Mesendoderm (in vitro differentiated cells): ENCODE measurements at regions not wholly inside any gene's neighbourhood (a gene's known extent, or its start where the extent isn't known, plus 50 kb on each side); places are given as distances from the start of the nearest gene placed in this dataset.
A peak's percentile ranks its signal among the peaks of the same experiment; 100 is the strongest.

ENCODE experiments used
- DNase-seq: peaks from one replicate; pipeline ENCODE4 v3.0.0; 2013
- H2AK5ac ChIP-seq: 2 replicates; pipeline ENCODE4 v1.6.1; 2013; ENCODE audit warnings: low read length, inconsistent platforms
- H2BK120ac ChIP-seq: 2 replicates; pipeline ENCODE4 v1.6.1; 2013; ENCODE audit warnings: low read depth, mild to moderate bottlenecking, low read length, moderate library complexity, mixed read lengths
- H2BK15ac ChIP-seq: replicated peaks from 2 replicates; pipeline ENCODE4 v1.6.1; 2013; ENCODE audit warnings: low read depth, mild to moderate bottlenecking, moderate library complexity
- H2BK5ac ChIP-seq: 2 replicates; pipeline ENCODE4 v1.6.1; 2013; ENCODE audit warnings: low read length, inconsistent platforms
- H3K18ac ChIP-seq: 2 replicates; pipeline ENCODE4 v1.6.1; 2013; ENCODE audit warnings: mild to moderate bottlenecking, low read length, mixed read lengths
- H3K23ac ChIP-seq: one replicate; pipeline ENCODE4 v1.6.1; 2013; ENCODE audit warnings: low read length
- H3K27ac ChIP-seq: 2 replicates; pipeline ENCODE4 v1.5.1; 2013; ENCODE audit warnings: low read depth, mild to moderate bottlenecking, inconsistent platforms, low read length, moderate library complexity
- H3K27me3 ChIP-seq: 2 replicates; pipeline ENCODE4 v1.6.1; 2013; ENCODE audit warnings: low read length, control low read depth, mild to moderate bottlenecking, inconsistent platforms; ENCODE audit not compliant: insufficient read depth, poor library complexity
- H3K36me3 ChIP-seq: 2 replicates; pipeline ENCODE4 v1.6.1; 2013; ENCODE audit warnings: low read length, inconsistent platforms; ENCODE audit not compliant: control insufficient read depth, insufficient read depth
- H3K4ac ChIP-seq: one replicate; pipeline ENCODE4 v1.6.1; 2013; ENCODE audit warnings: low read depth, mild to moderate bottlenecking, low read length, moderate library complexity
- H3K4me1 ChIP-seq: 2 replicates; pipeline ENCODE4 v1.6.1; 2013; ENCODE audit warnings: low read depth, low read length, inconsistent platforms; ENCODE audit not compliant: control insufficient read depth
- H3K4me2 ChIP-seq: 2 replicates; pipeline ENCODE4 v1.6.1; 2013; ENCODE audit warnings: low read length
- H3K4me3 ChIP-seq: 2 replicates; pipeline ENCODE4 v1.5.1; 2013; ENCODE audit warnings: mild to moderate bottlenecking, low read length
- H3K56ac ChIP-seq: one replicate; pipeline ENCODE4 v1.6.1; 2013; ENCODE audit warnings: low read length
- H3K79me1 ChIP-seq: 2 replicates; pipeline ENCODE4 v1.6.1; 2013; ENCODE audit warnings: low read length, inconsistent platforms
- H3K79me2 ChIP-seq: 2 replicates; pipeline ENCODE4 v1.6.1; 2013; ENCODE audit warnings: mild to moderate bottlenecking, low read length; ENCODE audit not compliant: control insufficient read depth, insufficient read depth
- H3K9ac ChIP-seq: 2 replicates; pipeline ENCODE4 v1.6.1; 2013; ENCODE audit warnings: low read length, inconsistent platforms
- H4K5ac ChIP-seq: one replicate; pipeline ENCODE4 v1.6.1; 2013; ENCODE audit warnings: low read length
- H4K8ac ChIP-seq: one replicate; pipeline ENCODE4 v1.6.1; 2013; ENCODE audit warnings: low read depth, mild to moderate bottlenecking, control low read depth, low read length, moderate library complexity
- WGBS: extraction: QIAGEN DNeasy Blood & Tissue Kit; methylation state at CpG from one replicate; pipeline ENCODE4 v1.1.7; 2013; ENCODE audit warnings: low lambda C conversion rate, missing lambda C conversion rate; ENCODE audit not compliant: insufficient coverage; ENCODE audit errors: extremely low coverage; 5-methylcytosine and 5-hydroxymethylcytosine counted together

DNA sequence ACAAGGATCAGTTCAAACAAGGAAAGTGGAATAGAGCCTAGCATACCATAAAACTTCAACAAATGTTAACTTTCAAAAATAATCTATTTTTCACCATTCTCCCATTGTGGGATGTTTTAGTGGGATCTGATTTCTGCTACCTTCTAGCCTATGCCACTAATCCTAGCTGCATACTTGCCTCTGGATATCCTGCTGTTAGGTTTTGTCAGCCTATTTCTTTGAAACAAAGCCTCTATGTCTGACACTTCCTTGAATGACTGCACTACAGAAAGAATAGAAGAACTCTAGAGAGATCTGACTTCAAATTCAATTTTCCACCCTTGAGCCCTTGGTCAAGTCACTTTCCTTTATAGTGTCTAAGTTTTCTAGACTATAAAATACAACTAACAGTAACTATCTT lies 291.5 kb downstream of the PTH2R start:
- H3K23ac ChIP-seq: no peak overlapping the region
- no peak overlapping the region for H3K4ac ChIP-seq
- no peak overlapping the region for H3K9ac ChIP-seq
- H3K56ac ChIP-seq: no peak overlapping the region
- no peaks in the 10 kb centered on the region for H3K4me1 ChIP-seq
- H3K27me3 ChIP-seq: no peaks in the 10 kb centered on the region
- DNase-seq: peak; percentile 80
- no peak overlapping the region for H2BK120ac ChIP-seq
- no peak overlapping the region for H3K4me2 ChIP-seq
- no peak overlapping the region for H3K18ac ChIP-seq
- H3K4me3 ChIP-seq: no peak overlapping the region
- no peak overlapping the region for H3K27ac ChIP-seq
- H2BK15ac ChIP-seq: no peak overlapping the region
- no peaks in the 10 kb centered on the region for H3K79me2 ChIP-seq
- H4K5ac ChIP-seq: no peak overlapping the region
- no peak overlapping the region for H4K8ac ChIP-seq
- H3K36me3 ChIP-seq: no peaks in the 10 kb centered on the region
- no peak overlapping the region for H2AK5ac ChIP-seq
- H2BK5ac ChIP-seq: no peak overlapping the region
- no peaks in the 10 kb centered on the region for H3K79me1 ChIP-seq

DNA sequence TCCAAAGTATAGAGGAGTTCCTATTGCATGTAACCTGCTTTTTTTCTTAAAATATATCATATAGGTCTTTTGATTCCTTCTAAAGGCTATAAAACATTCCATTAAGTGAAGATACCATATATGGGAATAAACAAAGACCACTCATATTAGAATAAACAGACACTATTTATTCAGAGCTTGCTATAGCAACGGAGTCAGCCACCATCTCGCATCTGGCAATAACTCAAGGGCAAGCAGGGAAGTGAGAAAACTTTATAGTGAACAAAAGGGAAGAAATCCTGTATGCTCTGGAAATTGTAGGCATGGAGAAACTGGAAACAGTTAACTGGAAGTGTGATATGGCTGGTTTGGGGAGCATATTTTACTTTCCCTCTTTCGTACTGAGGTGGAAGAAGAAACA lies 301.9 kb downstream of the PTH2R start:
- H3K9ac ChIP-seq: no peak overlapping the region
- no peak overlapping the region for H3K27ac ChIP-seq
- no peaks in the 10 kb centered on the region for H3K79me1 ChIP-seq
- no peak for DNase-seq
- H3K18ac ChIP-seq: no peak overlapping the region
- H2BK120ac ChIP-seq: no peak overlapping the region
- no peak overlapping the region for H3K4me2 ChIP-seq
- no peaks in the 10 kb centered on the region for H3K36me3 ChIP-seq
- no peaks in the 10 kb centered on the region for H3K79me2 ChIP-seq
- no peak overlapping the region for H4K8ac ChIP-seq
- WGBS: no CpG with 5 or more reads among the region's 3 CpGs
- no peak overlapping the region for H2BK15ac ChIP-seq
- no peak overlapping the region for H4K5ac ChIP-seq
- no peak overlapping the region for H3K56ac ChIP-seq
- H3K4me3 ChIP-seq: no peak overlapping the region
- H2AK5ac ChIP-seq: no peak overlapping the region
- H3K4me1 ChIP-seq: no peaks in the 10 kb centered on the region
- no peaks in the 10 kb centered on the region for H3K27me3 ChIP-seq
- no peak overlapping the region for H3K23ac ChIP-seq
- no peak overlapping the region for H3K4ac ChIP-seq
- H2BK5ac ChIP-seq: no peak overlapping the region

DNA sequence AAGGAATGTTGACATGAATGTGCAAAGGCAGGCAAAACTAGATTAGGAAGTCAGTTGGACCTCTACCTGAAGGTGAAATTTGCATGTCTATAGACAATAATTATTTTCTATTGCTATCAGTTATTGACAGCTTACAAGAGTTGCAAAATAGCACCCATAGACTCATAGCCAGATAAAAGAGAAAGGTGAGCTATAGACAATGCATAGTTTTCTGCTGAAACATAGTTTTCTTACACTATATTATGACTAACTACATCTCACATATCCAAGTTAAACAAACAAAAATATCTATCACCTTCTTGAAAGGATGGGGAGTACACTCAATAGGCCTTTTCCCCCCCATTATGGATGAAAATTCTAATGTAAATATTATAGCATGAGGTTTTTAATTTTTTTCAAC lies 305.0 kb downstream of the PTH2R start:
- Histone ChIP-seq H3K18ac (no peak overlapping the region), H3K4me2 (no peak overlapping the region), H3K9ac (no peak overlapping the region), H3K79me2 (no peaks in the 10 kb centered on the region), H2AK5ac (no peak overlapping the region), H3K4me3 (no peak overlapping the region), H3K56ac (no peak overlapping the region), H3K79me1 (no peaks in the 10 kb centered on the region), H2BK15ac (no peak overlapping the region), H2BK120ac (no peak overlapping the region), H3K27ac (no peak overlapping the region), H4K8ac (no peak overlapping the region), H3K4me1 (no peaks in the 10 kb centered on the region), H3K4ac (no peak overlapping the region), H2BK5ac (no peak overlapping the region), H3K23ac (no peak overlapping the region), H3K27me3 (no peaks in the 10 kb centered on the region), H4K5ac (no peak overlapping the region), H3K36me3 (no peaks in the 10 kb centered on the region)
- DNase-seq: no peak

DNA sequence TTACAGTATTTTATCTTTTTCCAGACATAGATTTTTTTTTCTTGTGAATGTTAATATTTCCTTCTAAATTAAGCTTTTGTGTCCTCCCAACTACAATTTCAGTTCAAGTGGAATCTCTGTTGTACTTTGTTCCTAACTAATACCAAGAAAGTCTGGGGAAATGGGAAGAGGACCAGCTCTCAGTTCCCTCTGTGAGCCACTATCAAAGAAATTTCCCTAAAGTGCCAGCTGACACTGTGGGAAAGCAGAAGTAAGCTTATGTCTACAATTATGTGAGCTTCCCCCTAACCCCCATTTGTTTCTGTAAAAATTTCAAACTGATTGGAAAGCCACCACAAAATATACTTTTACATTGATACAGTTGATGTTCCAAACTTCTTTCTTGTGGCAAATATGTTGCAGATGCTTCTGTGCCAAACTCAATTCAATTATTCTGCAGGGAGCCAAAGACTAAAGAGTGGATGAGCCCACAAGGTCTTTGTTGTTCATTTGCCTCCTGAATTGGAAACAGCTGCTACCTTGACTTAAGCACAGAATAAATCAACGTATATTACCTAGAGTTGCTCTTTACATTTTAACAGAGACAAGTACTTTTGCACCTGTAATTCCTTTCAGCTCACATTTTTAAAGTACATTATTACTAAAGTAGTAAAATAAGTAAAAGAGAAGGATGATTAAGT lies 306.6 kb downstream of the PTH2R start:
- no peak overlapping the region for H3K4me2 ChIP-seq
- WGBS: no CpG with 5 or more reads among the region's 1 CpG
- H3K27me3 ChIP-seq: no peaks in the 10 kb centered on the region
- no peaks in the 10 kb centered on the region for H3K79me2 ChIP-seq
- H3K4ac ChIP-seq: no peak overlapping the region
- H3K27ac ChIP-seq: no peak overlapping the region
- no peaks in the 10 kb centered on the region for H3K36me3 ChIP-seq
- H2BK15ac ChIP-seq: no peak overlapping the region
- no peak overlapping the region for H2BK5ac ChIP-seq
- DNase-seq: no peak
- no peak overlapping the region for H3K4me3 ChIP-seq
- H2BK120ac ChIP-seq: no peak overlapping the region
- H3K4me1 ChIP-seq: no peaks in the 10 kb centered on the region
- H3K9ac ChIP-seq: no peak overlapping the region
- no peak overlapping the region for H3K23ac ChIP-seq
- H3K18ac ChIP-seq: peak overlapping the region; percentile 39
- H4K5ac ChIP-seq: no peak overlapping the region
- no peaks in the 10 kb centered on the region for H3K79me1 ChIP-seq
- no peak overlapping the region for H2AK5ac ChIP-seq
- H4K8ac ChIP-seq: no peak overlapping the region
- no peak overlapping the region for H3K56ac ChIP-seq

DNA sequence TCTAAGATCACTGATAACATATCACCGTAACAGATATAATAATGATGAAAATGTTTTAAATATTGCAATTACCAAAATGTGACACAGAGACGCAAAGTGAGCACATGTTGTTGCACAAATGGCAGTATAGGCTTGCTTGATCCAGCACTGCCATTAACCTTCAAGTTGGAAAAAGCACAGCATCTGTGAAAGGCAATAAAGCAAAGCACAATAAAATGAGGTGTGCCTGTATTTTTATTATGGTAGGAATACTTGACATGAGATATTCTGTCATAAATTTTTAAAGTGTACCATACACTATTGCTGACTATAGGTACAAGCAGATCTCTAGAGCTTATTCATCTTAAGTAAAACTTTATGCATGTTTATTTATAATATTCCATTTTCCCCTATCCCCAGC lies 312.2 kb downstream of the PTH2R start:
- Histone ChIP-seq H3K9ac (no peak overlapping the region), H3K27me3 (no peaks in the 10 kb centered on the region), H3K27ac (no peak overlapping the region), H3K56ac (no peak overlapping the region), H4K8ac (no peak overlapping the region), H3K18ac (no peak overlapping the region), H2AK5ac (no peak overlapping the region), H3K79me1 (no peaks in the 10 kb centered on the region), H2BK15ac (no peak overlapping the region), H4K5ac (no peak overlapping the region), H2BK120ac (no peak overlapping the region), H2BK5ac (no peak overlapping the region), H3K4me1 (no peaks in the 10 kb centered on the region), H3K4ac (no peak overlapping the region), H3K4me3 (no peak overlapping the region), H3K4me2 (no peak overlapping the region), H3K79me2 (no peaks in the 10 kb centered on the region), H3K23ac (no peak overlapping the region), H3K36me3 (no peaks in the 10 kb centered on the region)
- WGBS: no CpG with 5 or more reads among the region's 2 CpGs
- no peak for DNase-seq

DNA sequence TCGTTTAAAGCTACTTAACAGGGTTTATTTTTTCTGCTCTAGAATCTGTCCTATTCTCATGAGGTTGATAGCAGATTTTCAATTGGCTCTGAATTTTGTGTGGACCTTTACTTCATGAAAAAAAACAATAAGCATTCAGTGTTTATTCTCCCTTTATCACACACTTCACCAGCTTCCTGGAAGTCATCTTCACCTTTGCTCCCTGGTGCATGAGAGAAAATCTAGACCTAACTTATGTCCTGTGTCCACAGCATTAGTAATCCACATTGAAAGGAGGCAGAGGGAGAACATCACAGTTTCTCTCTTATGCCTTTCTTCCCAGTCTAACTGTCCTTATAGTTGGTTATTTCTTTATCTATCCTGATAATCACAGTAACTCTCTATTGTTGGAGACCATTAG lies 316.1 kb downstream of the PTH2R start:
- H3K79me2 ChIP-seq: no peaks in the 10 kb centered on the region
- H3K4ac ChIP-seq: no peak overlapping the region
- H4K5ac ChIP-seq: no peak overlapping the region
- H2BK15ac ChIP-seq: no peak overlapping the region
- H3K27me3 ChIP-seq: no peaks in the 10 kb centered on the region
- H3K4me2 ChIP-seq: no peak overlapping the region
- H3K56ac ChIP-seq: no peak overlapping the region
- no peak overlapping the region for H2AK5ac ChIP-seq
- no peak overlapping the region for H2BK5ac ChIP-seq
- H3K18ac ChIP-seq: no peak overlapping the region
- H3K9ac ChIP-seq: no peak overlapping the region
- H3K36me3 ChIP-seq: no peaks in the 10 kb centered on the region
- no peaks in the 10 kb centered on the region for H3K4me1 ChIP-seq
- WGBS: no CpG with 5 or more reads among the region's 1 CpG
- H3K27ac ChIP-seq: no peak overlapping the region
- H4K8ac ChIP-seq: no peak overlapping the region
- H3K79me1 ChIP-seq: no peaks in the 10 kb centered on the region
- H2BK120ac ChIP-seq: no peak overlapping the region
- H3K4me3 ChIP-seq: no peak overlapping the region
- no peak overlapping the region for H3K23ac ChIP-seq
- no peak for DNase-seq
